SHP77 treated with DMSO at 0.1 percent for 48 hours (cell line): ENCODE measurements at regions not wholly inside any gene's neighbourhood (a gene's known extent, or its start where the extent isn't known, plus 50 kb on each side); places are given as distances from the start of the nearest gene placed in this dataset.

Experiments used
- DNase-seq: peaks from one replicate; lab custom pipeline; 2025; lab: John Stamatoyannopoulos, UW

GRCh38 chr9:2985343-2985742 is 141.4 kb upstream of the PUM3 start:
- DNase-seq: no peak

- DNase-seq: no peak
Observed at GRCh38 chr9:2984491-2984890, 140.6 kb upstream of the PUM3 start.

- DNase-seq: no peak
Observed at GRCh38 chr9:2979957-2980610, 136.2 kb upstream of the PUM3 start.

DNA sequence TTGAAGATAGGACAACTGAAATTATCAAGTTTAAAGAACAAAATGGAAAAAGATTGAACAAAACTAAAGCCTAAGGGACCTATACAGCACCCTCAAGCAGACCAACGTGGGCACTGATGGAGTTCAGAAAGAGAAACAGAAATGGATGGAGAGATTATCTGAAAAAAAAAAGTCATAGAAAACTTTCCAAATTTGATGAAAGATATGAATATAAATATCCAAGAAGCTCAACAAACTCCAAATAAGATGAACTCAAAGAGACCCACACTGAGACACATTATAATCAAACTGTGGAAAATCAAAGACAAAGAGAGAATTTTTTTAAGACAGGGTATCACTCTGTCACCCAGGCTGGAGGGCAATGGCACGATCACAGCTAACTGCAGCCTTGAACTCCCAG is 128.6 kb upstream of the PUM3 start:
- no peak for DNase-seq

GRCh38 chr9:2970864-2971263 is 127.0 kb upstream of the PUM3 start:
- DNase-seq: no peak

DNA sequence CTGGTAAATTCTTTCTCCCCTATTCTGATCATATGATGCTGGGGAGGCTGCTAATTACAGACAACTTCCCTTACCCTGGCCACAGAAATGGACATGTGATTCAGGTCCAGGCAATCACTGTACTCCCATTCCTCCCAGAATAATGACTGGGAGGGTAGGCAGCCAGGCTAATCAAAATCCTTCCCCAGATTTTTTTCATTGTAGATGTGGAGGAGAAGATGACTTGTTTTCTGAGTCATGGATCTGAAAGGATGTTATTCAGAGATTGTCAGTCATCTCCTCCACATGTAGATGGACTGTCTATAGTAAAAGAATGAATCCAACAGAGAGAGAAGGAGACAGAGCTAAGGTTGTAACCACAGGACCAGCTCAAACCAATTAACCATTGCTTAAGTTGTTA is 123.9 kb upstream of the PUM3 start:
- DNase-seq: no peak

- no peak for DNase-seq
Observed at GRCh38 chr9:2966565-2967300, 122.8 kb upstream of the PUM3 start.

GRCh38 chr9:2964470-2964869 is 120.6 kb upstream of the PUM3 start:
- DNase-seq: no peak

- no peak for DNase-seq
Observed at GRCh38 chr9:2963307-2963706, 119.4 kb upstream of the PUM3 start.

DNA sequence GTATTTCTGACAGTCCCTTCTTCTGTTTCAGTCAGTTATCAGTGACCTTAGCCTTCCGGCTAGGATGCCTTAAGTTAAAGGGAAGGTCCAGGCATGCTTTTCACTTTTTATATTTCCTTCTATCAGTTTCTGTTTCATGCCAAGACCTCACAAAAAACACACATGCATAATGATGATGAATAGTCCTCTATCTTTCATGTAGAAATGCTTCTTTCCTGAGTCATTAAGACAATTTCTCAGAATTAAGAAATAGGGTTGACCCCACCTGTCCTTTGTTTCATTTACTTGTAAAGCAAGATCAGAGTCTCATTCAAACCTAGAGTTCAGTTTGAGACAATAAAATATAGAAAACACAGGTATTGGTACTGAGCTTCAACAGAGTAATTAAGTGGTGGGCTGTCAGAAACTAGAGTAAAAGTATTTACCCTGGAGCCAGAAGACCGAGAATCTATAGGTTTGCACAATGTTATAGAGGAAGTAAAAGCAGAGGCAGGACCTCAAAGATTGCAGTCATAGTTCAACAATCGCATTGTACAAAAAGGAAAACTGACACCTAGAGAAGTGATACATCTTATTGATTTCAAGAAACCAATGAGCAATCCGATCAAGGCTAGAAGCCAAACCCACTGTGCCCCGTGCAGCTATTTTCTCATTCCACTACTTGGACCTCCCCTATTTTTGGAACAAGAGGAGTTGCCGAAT is 118.7 kb upstream of the PUM3 start:
- no peak for DNase-seq

- DNase-seq: no peak
Observed at GRCh38 chr9:2958219-2958618, 114.3 kb upstream of the PUM3 start.

- no peak for DNase-seq
Observed at GRCh38 chr9:2957656-2958200, 113.8 kb upstream of the PUM3 start.

DNA sequence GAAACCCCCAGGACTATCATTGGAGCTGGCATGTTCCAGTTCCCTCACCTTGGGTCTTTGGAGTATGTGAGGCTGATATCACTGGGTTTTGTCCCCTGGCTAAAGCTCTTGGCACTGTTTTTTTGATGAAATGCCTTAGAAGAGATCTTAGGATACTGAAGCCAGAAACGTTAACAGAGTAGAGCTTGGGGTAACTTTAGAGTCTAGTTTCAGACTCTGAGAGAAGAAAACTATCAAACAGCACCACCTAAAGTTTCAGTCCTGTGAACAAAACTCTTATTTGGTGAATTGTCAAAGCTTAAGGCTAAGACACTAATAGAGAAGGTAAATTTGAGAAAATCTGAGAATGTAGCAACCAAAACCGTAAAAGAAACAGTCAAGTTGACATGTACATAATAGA is 111.7 kb upstream of the PUM3 start:
- no peak for DNase-seq

GRCh38 chr9:2939368-2939767 is 95.5 kb upstream of the PUM3 start:
- no peak for DNase-seq

GRCh38 chr9:2936221-2936620 is 92.3 kb upstream of the PUM3 start:
- DNase-seq: no peak

DNA sequence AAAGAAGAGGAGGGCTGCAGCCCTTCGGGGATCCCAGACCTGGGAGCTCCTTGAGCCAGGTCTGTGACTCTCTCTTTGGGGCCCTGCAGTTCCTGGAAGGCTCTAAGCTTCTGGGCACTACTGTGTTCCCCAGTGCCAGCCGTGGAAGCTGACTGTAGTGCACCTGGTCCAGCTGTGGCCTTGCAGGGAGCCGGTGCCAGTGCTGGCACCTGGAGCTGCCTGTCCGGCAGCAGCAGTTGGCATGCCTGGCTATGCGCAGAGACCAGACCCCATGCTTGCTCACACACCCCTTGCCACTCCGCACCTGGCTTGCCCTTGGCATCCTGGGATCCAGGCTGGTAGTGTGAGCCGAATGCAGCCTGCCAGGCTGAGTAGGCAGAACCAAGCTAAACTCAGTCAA is 91.0 kb upstream of the PUM3 start:
- DNase-seq: no peak

GRCh38 chr9:2934241-2934650 is 90.4 kb upstream of the PUM3 start:
- no peak for DNase-seq

DNA sequence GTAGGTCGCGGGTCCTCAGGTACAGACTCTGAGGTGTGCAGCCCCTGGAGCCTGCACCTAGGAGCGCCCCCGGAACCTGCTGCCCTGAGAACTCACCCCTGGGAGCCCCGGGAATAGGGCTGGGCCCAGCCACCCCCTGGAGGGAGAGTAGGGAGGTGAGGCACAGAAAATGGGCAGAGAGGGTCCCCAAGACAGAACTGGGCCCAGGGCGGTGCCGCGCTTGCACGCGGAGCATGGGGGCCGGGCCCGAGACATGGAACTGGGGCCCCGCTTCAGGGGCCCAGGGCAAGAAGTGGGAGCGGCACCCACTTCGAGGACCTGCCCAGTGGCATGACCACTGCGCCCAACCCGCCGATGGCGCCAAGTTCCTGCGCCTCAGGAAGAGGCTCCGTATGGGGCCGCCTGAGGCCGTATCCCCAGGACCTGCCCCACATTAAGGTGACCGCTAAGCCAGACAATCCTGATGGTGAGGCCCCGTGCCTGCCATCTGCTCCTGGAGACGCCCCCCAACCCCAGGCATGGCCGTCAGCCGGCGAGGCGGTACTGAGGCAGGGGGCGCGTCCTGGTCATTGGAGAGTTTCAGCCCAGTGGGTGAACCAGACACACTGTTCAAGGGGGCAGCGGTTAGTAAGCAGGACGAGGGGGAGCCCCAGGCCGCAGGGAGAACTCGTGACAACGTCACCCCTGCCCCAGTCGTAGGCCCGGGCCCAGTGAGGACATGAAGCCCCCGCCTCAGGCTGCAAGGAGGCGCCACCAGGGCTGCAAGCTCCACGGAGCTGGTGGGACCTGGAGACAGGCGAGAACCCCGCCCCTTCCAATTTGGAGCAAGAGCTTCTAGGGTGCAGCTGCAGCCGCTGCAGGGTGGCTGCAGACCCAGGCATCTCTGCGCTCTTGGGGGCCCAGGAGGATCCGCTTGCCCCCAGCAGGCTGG is 89.5 kb upstream of the PUM3 start:
- no peak for DNase-seq

GRCh38 chr9:2928411-2928810 is 84.5 kb upstream of the PUM3 start:
- DNase-seq: no peak

- DNase-seq: no peak
Observed at GRCh38 chr9:2925016-2925415, 81.1 kb upstream of the PUM3 start.

GRCh38 chr9:2924380-2924768 is 80.5 kb upstream of the PUM3 start:
- no peak for DNase-seq
